SIG-M5 treated with dmso at 0.1 percent for 504 hours (cell line): ENCODE measurements at regions not wholly inside any gene's neighbourhood (a gene's known extent, or its start where the extent isn't known, plus 50 kb on each side); places are given as distances from the start of the nearest gene placed in this dataset.

ENCODE experiments used
- DNase-seq: peaks from one replicate; lab custom pipeline; 2025; ENCODE audit not compliant: unreplicated experiment; lab: John Stamatoyannopoulos, UW

DNA sequence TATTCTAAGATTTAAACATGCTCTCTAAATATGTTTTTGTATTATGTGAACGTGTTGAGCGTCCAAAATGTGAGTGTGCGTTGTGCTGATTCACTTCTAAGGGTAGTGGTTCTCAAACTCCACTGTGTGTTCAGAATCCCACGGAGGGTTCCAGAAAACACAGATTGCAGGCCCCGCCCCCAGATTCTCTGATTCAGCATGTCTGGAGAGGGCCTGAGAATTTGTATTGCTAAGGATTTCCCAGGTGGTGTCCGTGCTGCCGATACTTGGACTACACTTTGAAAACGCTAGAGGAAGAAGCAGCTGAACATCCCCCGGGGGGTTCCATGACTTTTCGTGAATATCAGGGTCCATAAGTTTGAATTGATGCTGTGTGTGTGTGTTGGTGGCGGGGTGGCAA is 1043.2 kb upstream of the WWC1 start:
- DNase-seq, result no peak

DNA sequence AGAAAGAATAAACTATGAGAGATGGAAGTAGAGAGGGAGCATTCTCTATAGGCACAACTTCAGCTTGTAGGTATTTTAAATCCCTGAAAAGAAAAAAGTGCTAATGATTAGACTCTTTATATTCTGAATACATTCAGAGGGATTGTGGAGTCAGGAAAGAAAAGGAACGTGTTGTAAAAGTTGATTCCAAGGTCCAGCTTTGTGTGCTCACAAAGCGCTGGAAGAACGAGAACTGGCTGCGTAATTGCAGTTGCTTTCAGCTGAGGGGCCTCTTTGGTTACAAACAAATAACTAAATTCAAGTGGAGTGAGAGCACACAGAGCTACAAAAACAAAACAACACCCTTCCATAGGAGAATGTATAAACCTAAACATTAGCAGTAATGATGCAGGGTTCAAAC is 1040.4 kb upstream of the WWC1 start:
- DNase-seq, result no peak

DNA sequence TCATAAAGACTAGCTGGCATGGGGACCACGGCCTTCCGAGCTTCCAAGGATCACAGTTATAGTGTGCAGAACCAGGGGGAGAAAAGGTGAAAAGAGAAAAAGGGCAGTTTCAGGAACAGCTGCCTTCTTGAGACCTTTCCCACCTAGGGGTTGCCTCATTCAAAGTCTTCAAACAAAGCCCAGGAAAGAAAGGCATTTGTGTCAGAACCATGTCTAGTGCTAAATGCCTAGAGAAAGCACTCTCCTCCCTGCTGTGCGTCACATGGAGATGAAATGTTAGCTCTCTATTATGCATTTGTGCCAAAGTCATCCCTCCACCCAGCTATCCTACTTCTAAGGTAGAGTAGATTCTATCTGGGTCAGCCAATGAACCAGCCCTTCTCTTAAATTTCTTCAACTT is 1037.3 kb upstream of the WWC1 start:
- no peak for DNase-seq

- no peak for DNase-seq
Measured at GRCh38 chr5:167255926-167256325, 1035.5 kb upstream of the WWC1 start.

- DNase-seq, result no peak
Measured at GRCh38 chr5:167259806-167260205, 1031.6 kb upstream of the WWC1 start.

GRCh38 chr5:167261309-167262100 is 1029.9 kb upstream of the WWC1 start:
- no peak for DNase-seq

DNA sequence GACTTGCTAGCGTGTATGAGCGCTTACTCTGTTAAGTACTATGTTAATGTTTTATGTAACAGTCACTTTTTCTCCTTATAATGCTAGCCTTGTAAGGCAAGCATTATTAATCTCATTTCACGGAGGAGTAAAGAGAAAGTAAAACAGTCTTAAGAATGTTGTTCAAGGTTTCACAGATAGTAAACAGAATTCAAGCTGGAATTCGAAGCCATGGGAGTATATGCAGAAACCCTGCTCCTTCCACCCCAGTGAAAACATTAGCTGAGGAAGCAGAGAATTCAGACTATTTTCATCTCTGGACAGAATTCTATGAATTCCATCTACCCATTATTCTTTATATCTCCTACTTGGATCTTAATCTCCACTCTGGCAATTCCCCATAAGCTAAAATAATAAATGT is 1028.3 kb upstream of the WWC1 start:
- no peak for DNase-seq

DNA sequence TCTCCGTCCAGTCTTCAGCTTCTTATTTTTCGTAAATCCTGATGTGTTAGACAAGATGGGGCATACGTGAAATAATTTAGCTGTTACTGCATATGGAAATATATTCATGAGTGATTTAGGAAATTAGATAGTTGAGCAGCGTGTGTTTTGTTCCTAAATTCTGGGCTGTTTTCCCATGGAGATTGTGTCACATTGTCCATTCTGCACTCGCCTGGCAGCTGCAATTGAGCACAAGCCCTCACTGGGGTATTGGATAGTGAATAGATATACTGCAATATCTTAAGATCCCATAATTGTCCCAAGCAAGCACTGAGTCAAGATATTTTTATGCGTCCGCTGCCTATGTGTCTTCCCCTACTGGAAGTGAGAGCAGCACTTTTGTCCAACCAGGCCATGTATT is 1027.1 kb upstream of the WWC1 start:
- no peak for DNase-seq

DNA sequence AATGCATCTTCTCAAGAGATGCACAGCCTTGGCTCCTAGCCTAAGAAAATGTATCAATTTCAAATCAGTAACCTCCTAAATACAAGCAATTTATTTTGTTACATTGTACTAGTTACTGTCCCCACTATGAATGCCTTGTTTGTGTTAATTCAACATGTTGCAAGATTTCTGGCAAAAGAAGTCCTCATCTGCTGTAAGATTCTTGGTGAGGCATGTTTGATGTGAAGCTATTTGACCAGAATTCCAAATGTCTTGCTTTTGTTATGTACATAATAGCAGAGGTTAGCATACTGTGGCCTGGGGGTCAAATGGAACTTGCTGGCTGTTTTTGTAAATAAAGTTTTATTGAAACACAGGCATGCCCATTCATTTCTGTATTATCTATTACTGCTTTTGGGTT is 1023.1 kb upstream of the WWC1 start:
- DNase-seq, result no peak

DNA sequence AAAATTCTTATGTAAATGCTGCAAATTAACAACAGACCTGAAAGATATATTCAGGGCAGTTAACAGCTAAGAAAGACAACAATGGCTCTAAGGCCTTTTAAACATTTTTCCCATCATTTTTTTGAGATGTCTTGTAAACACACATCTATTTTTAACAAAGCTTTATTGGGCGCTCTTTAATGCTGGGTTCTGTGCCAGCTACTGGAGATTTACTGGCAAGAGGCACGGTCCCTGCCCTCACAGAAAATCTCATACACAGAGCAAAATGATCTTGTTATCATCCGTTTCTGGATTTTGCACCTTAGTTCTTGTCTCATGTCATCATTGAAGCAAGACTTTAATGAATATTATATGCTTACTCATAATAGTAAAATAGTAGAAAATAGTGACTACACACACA is 1022.3 kb upstream of the WWC1 start:
- DNase-seq, result no peak

- DNase-seq, result no peak
Measured at GRCh38 chr5:167271081-167271480, 1020.4 kb upstream of the WWC1 start.

- DNase-seq, result no peak
Measured at GRCh38 chr5:167271511-167271910, 1019.9 kb upstream of the WWC1 start.

DNA sequence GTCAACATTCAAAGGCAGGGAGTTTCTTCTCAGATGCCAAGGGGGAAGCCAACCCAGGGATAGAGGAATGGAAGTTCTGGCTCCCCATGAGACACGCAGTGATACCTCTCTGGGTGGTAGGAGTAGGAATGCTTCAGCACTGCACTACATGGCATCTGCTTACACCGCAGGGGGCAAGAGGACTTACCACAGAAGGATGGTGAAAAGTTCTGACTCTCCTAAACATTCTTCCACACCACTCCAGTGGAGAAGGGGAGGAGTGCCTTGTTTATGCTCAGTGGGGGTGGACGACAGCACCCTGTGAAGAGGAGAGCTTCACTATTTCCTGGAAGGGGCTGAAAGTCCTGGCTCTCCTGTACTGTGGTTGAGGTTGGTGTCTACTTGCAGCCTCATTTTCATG is 1011.3 kb upstream of the WWC1 start:
- no peak for DNase-seq

DNA sequence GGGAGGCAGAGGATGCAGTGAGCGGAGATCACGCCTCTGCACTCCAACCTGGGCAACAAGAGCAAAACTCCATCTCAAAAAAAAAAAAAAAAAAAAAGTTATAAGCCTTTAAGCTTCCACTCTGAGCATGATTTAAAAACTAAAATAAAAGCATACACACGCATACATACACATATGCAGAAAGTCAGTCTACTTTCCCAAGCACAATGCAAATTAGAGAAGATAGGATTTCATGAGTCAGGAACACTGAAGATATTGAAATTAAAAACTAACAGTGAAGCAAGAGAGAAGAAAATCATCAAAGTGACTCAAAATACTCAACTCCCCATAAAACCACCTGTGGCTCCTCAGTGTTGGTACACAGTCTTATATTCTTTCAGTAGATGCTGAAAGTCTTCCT is 1009.5 kb upstream of the WWC1 start:
- DNase-seq, result no peak

- DNase-seq, result no peak
Measured at GRCh38 chr5:167283691-167284090, 1007.8 kb upstream of the WWC1 start.

- no peak for DNase-seq
Measured at GRCh38 chr5:167284222-167284890, 1007.1 kb upstream of the WWC1 start.

- DNase-seq, result no peak
Measured at GRCh38 chr5:167285591-167285990, 1005.9 kb upstream of the WWC1 start.

GRCh38 chr5:167286891-167287290 is 1004.6 kb upstream of the WWC1 start:
- no peak for DNase-seq

DNA sequence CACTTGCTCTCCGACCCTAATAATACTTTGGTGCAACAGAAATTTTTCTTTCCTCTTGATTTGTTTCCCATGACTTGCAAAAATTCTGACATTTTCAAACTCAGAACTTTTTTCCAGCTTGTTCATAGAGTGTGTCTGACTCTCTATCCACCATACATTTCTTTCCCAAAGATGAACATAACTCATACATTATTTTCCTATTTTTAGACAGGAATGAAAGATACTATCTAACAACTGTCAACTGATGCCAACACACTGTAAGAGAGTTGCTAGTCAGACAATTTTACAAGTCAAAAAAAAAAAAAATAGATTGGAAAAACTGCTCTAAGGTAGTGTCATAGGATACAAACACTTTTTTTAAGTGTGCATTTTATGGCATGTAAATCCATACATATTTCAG is 1001.0 kb upstream of the WWC1 start:
- DNase-seq, result no peak

- DNase-seq, result no peak
Measured at GRCh38 chr5:167294882-167295680, 996.4 kb upstream of the WWC1 start.

DNA sequence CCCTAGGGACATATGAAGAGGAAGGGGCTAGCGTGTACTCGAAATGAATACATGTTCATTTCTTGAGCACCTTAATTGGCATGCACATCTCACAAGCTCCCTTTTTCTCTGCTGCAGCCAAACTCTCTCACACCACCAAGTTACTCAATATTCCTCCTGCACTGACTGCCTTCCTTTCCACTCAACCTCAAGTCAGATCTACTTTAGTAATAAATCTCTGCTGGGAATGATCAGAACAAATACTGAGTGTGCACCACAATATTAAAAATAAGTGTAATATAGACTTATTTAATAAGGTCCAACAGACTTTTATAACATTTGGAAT is 995.8 kb upstream of the WWC1 start:
- no peak for DNase-seq

GRCh38 chr5:167296066-167296465 is 995.4 kb upstream of the WWC1 start:
- no peak for DNase-seq
